H1 (cell line): ENCODE measurements at regions not wholly inside any gene's neighbourhood (a gene's known extent, or its start where the extent isn't known, plus 50 kb on each side); places are given as distances from the start of the nearest gene placed in this dataset.

ENCODE experiments used
- CTCF ChIA-PET: fragments of 300-600 bp; sonication (Branson Sonifier 250); formaldehyde crosslinking; loops from one replicate; lab custom pipeline; 2021; ENCODE audit not compliant: partially characterized antibody; lab: Charles Lee
- POLR2A ChIA-PET: fragments of 300-600 bp; sonication (Branson Sonifier 250); formaldehyde crosslinking; loops from one replicate; lab custom pipeline; 2021; ENCODE audit warnings: inconsistent platforms; ENCODE audit not compliant: partially characterized antibody; lab: Charles Lee
- DNase-seq, 2 experiments: peaks; one replicate each; pipeline versions ENCODE4 v3.0.0 to v3.0.0-alpha.2; 2010 to 2022; ENCODE audit warnings: low spot score in 2 of 2, low read depth in 1 of 2, mixed read lengths in 1 of 2
- FAIRE-seq: peaks from 2 replicates; lab custom pipeline; 2011; peaks lifted over from hg19 to GRCh38; lab: Jason Lieb, UNC
- H2AFZ ChIP-seq: 2 replicates; pipeline ENCODE4 v1.8.1; 2012; ENCODE audit warnings: low read length, inconsistent platforms
- H2AK5ac ChIP-seq: 2 replicates; pipeline ENCODE4 v1.6.1; 2013; ENCODE audit warnings: low read depth, low read length
- H2BK120ac ChIP-seq: replicated peaks from 2 replicates; pipeline ENCODE3; 2013; ENCODE audit warnings: low read depth, low read length, inconsistent platforms
- H2BK12ac ChIP-seq: 2 replicates; pipeline ENCODE4 v1.6.1; 2013; ENCODE audit warnings: low read depth, low read length
- H2BK15ac ChIP-seq: 2 replicates; pipeline ENCODE4 v1.6.1; 2013; ENCODE audit warnings: low read length
- H2BK20ac ChIP-seq: 2 replicates; pipeline ENCODE4 v1.6.1; 2013; ENCODE audit warnings: low read length
- H2BK5ac ChIP-seq: 2 replicates; pipeline ENCODE4 v1.6.1; 2013; ENCODE audit warnings: low read depth, low read length
- H3K14ac ChIP-seq: 2 replicates; pipeline ENCODE4 v1.6.1; 2013; ENCODE audit warnings: inconsistent platforms; ENCODE audit not compliant: insufficient read length
- H3K18ac ChIP-seq: 2 replicates; pipeline ENCODE4 v1.6.1; 2013; ENCODE audit warnings: low read length; ENCODE audit errors: extremely low read depth
- H3K23ac ChIP-seq: 2 replicates; pipeline ENCODE4 v1.6.1; 2013; ENCODE audit warnings: inconsistent platforms; ENCODE audit not compliant: insufficient read length
- H3K23me2 ChIP-seq: 2 replicates; pipeline ENCODE4 v1.6.1; 2013; ENCODE audit warnings: low read depth, low read length
- H3K27ac ChIP-seq: 2 replicates; pipeline ENCODE4 v1.6.1; 2011; ENCODE audit warnings: low read depth, low read length, inconsistent platforms
- H3K27me3 ChIP-seq, 4 experiments: replicated peaks in 1 of 4; 1 replicate in 1 of 4; 2 replicates in 3 of 4; pipeline versions ENCODE4 v1.6.1 to v1.8.1; 2011 to 2013; ENCODE audit warnings: low read length in 3 of 4, mild to moderate bottlenecking in 3 of 4, inconsistent platforms in 2 of 4, mixed read lengths in 2 of 4, moderate library complexity in 1 of 4; ENCODE audit not compliant: control insufficient read depth in 3 of 4, insufficient read depth in 3 of 4; ENCODE audit errors: extremely low read depth in 1 of 4
- H3K36me3 ChIP-seq, 4 experiments: 2 replicates each; pipeline versions ENCODE4 v1.6.1 to v1.8.1; 2011 to 2013; ENCODE audit warnings: mild to moderate bottlenecking in 4 of 4, low read length in 3 of 4, moderate library complexity in 2 of 4, control low read depth in 1 of 4, inconsistent platforms in 1 of 4; ENCODE audit not compliant: insufficient read depth in 4 of 4, control insufficient read depth in 2 of 4
- H3K4ac ChIP-seq: replicated peaks from 2 replicates; pipeline ENCODE3; 2013; ENCODE audit warnings: low read length, low read depth, mixed read lengths, inconsistent platforms; ENCODE audit not compliant: insufficient read length
- H3K4me1 ChIP-seq, 4 experiments: replicated peaks in 1 of 4; 1 replicate in 1 of 4; 2 replicates in 3 of 4; pipeline versions ENCODE4 v1.6.1 to v1.8.1; 2011 to 2013; ENCODE audit warnings: low read length in 3 of 4, inconsistent platforms in 2 of 4, mixed read lengths in 1 of 4; ENCODE audit not compliant: insufficient read depth in 4 of 4, control insufficient read depth in 3 of 4
- H3K4me2 ChIP-seq, 2 experiments: 2 replicates each; pipeline versions ENCODE4 v1.6.1 to v1.8.1; 2011 to 2013; ENCODE audit warnings: low read depth in 2 of 2, low read length in 2 of 2, control low read depth in 1 of 2, inconsistent platforms in 1 of 2, mild to moderate bottlenecking in 1 of 2; ENCODE audit not compliant: insufficient read depth in 1 of 2
- H3K4me3 ChIP-seq, 4 experiments: fragments of 200-600, 300-600 bp in 1 of 4; sonication (generic), shearing (Covaris generic), sonication (Bioruptor Twin) in 1 of 4; 2 replicates each; pipeline versions ENCODE4 v1.5.1 to v1.8.1; 2011 to 2016; ENCODE audit warnings: low read length in 4 of 4, low read depth in 3 of 4, control low read depth in 2 of 4, inconsistent platforms in 2 of 4, mild to moderate bottlenecking in 2 of 4, mixed read lengths in 1 of 4, moderate library complexity in 1 of 4; ENCODE audit not compliant: insufficient read depth in 2 of 4; ENCODE audit errors: extremely low read depth in 1 of 4
- H3K56ac ChIP-seq: replicated peaks from 2 replicates; pipeline ENCODE3; 2013; ENCODE audit warnings: low read depth, mild to moderate bottlenecking, mixed read lengths, low read length, inconsistent platforms; ENCODE audit not compliant: insufficient read length
- H3K79me1 ChIP-seq: 2 replicates; pipeline ENCODE4 v1.6.1; 2013; ENCODE audit warnings: low read depth, low read length, control low read depth
- H3K79me2 ChIP-seq, 2 experiments: 2 replicates each; pipeline versions ENCODE4 v1.6.1 to v1.8.1; 2012 to 2013; ENCODE audit warnings: low read length in 2 of 2, mild to moderate bottlenecking in 2 of 2, inconsistent platforms in 1 of 2; ENCODE audit not compliant: insufficient read depth in 2 of 2, control insufficient read depth in 1 of 2
- H3K9ac ChIP-seq, 4 experiments: replicated peaks in 1 of 4; 1 replicate in 1 of 4; 2 replicates in 3 of 4; pipeline versions ENCODE4 v1.6.1 to v1.8.1; 2011 to 2013; ENCODE audit warnings: low read depth in 3 of 4, low read length in 3 of 4, control low read depth in 2 of 4, mild to moderate bottlenecking in 2 of 4, moderate library complexity in 2 of 4, inconsistent platforms in 1 of 4; ENCODE audit errors: extremely low read depth in 1 of 4
- H3K9me3 ChIP-seq, 2 experiments: 2 replicates each; pipeline versions ENCODE4 v1.6.1 to v1.8.1; 2012 to 2013; ENCODE audit warnings: mild to moderate bottlenecking in 2 of 2, moderate library complexity in 2 of 2, control low read depth in 1 of 2, inconsistent platforms in 1 of 2, low read depth in 1 of 2, low read length in 1 of 2, mixed read lengths in 1 of 2; ENCODE audit not compliant: insufficient read depth in 2 of 2
- H4K20me1 ChIP-seq, 2 experiments: replicated peaks in 1 of 2; 2 replicates each; pipeline versions ENCODE3 to v1.8.1; 2011 to 2013; ENCODE audit warnings: inconsistent platforms in 2 of 2, low read length in 2 of 2, mild to moderate bottlenecking in 1 of 2; ENCODE audit not compliant: insufficient read depth in 2 of 2, control insufficient read depth in 1 of 2
- H4K5ac ChIP-seq: 2 replicates; pipeline ENCODE4 v1.6.1; 2013; ENCODE audit warnings: low read length, low read depth, mixed read lengths, inconsistent platforms; ENCODE audit not compliant: insufficient read length
- H4K8ac ChIP-seq: 2 replicates; pipeline ENCODE4 v1.8.0; 2013; ENCODE audit warnings: mild to moderate bottlenecking, moderate library complexity, low read length, inconsistent platforms; ENCODE audit not compliant: insufficient read depth; ENCODE audit errors: extremely low read depth
- H4K91ac ChIP-seq: replicated peaks from 2 replicates; pipeline ENCODE3; 2013; ENCODE audit warnings: low read length, mixed read lengths, inconsistent platforms; ENCODE audit not compliant: insufficient read length
- CBX5 ChIP-seq: fragments of 300-800, 300-1000 bp; sonication (generic); IDR thresholded peaks from 2 replicates; pipeline ENCODE4 v1.7.1; 2016; ENCODE audit warnings: antibody characterized with exemption, low read length, low read depth
- E2F6 ChIP-seq: IDR thresholded peaks from 2 replicates; pipeline ENCODE4 v1.6.1; 2012; ENCODE audit warnings: inconsistent platforms
- HDAC2 ChIP-seq, 2 experiments: fragments of 300-600 bp in 1 of 2; sonication (generic) in 1 of 2; IDR thresholded peaks; 2 replicates each; pipeline ENCODE4 v1.6.1; 2011 to 2012; ENCODE audit warnings: low read depth in 2 of 2, low read length in 2 of 2, mild to moderate bottlenecking in 2 of 2, moderate library complexity in 2 of 2, borderline replicate concordance in 1 of 2, inconsistent platforms in 1 of 2
- MAX ChIP-seq: IDR thresholded peaks from 2 replicates; pipeline ENCODE4 v1.6.1; 2012; ENCODE audit warnings: inconsistent platforms
- NRF1 ChIP-seq: IDR thresholded peaks from 2 replicates; pipeline ENCODE4 v1.6.1; 2011; ENCODE audit warnings: mild to moderate bottlenecking, low read depth, low read length, improper control_type of control experiment
- POU5F1 ChIP-seq: IDR thresholded peaks from 2 replicates; pipeline ENCODE4 v1.6.1; 2011; ENCODE audit warnings: low read depth, mild to moderate bottlenecking, low read length, moderate library complexity
- SAP30 ChIP-seq: fragments of 300-600 bp; sonication (generic); IDR thresholded peaks from 2 replicates; pipeline ENCODE4 v1.7.1; 2012; ENCODE audit warnings: low read length, moderate library complexity, mild to moderate bottlenecking, inconsistent platforms; ENCODE audit not compliant: insufficient read depth, insufficient replicate concordance
- SUZ12 ChIP-seq: fragments of 200-600 bp; sonication (generic); IDR thresholded peaks from 2 replicates; pipeline ENCODE4 v1.6.1; 2012; ENCODE audit warnings: mild to moderate bottlenecking, inconsistent platforms, low read length, moderate library complexity, mixed read lengths
- WGBS, 2 experiments: shearing (Covaris generic) in 1 of 2; methylation state at CpG; one replicate each; pipeline versions ENCODE4 v1.1.6 to v1.1.7; 2013 to 2015; ENCODE audit warnings: low lambda C conversion rate in 2 of 2, mixed read lengths in 2 of 2, inconsistent platforms in 1 of 2, low coverage in 1 of 2, missing lambda C conversion rate in 1 of 2; ENCODE audit not compliant: insufficient replicate concordance in 2 of 2, insufficient coverage in 1 of 2, insufficient read length in 1 of 2; ENCODE audit errors: extremely low coverage in 1 of 2, missing lambda C conversion rate in 1 of 2; 5-methylcytosine and 5-hydroxymethylcytosine counted together

- Histone ChIP-seq H2BK5ac (no peak overlapping the region), H2AFZ (no peak overlapping the region), H2AK5ac (no peak overlapping the region), H3K79me1 (no peaks in the 10 kb centered on the region), H3K9me3 (no peaks in the 10 kb centered on the region), H3K23me2 (no peaks in the 10 kb centered on the region), H3K36me3 (no peaks in the 10 kb centered on the region), H2BK120ac (no peak overlapping the region), H3K4me3 (no peak overlapping the region), H3K18ac (no peak overlapping the region), H3K4me1 (no peaks in the 10 kb centered on the region; a peak in 2 of 7 replicates), H3K79me2 (no peaks in the 10 kb centered on the region), H3K4me2 (no peak overlapping the region), H2BK20ac (no peak overlapping the region), H3K27ac (no peak overlapping the region), H2BK15ac (no peak overlapping the region), H3K56ac (no peak overlapping the region), H2BK12ac (0 out of 2 replicates have a peak overlapping the region, but pooled peaks have one; percentile 28), H4K20me1 (no peaks in the 10 kb centered on the region), H4K5ac (no peak overlapping the region), H3K27me3 (no peaks in the 10 kb centered on the region; a peak in 1 of 7 replicates), H4K8ac (no peak overlapping the region), H3K4ac (no peak overlapping the region), H4K91ac (no peak overlapping the region), H3K9ac (no peak overlapping the region), H3K14ac (no peak overlapping the region), H3K23ac (no peak overlapping the region)
- 88% methylated on average over 7 of the region's 8 CpGs; no CpG with 5 or more reads in 1 of the 2 experiments for WGBS, 2 experiments
- FAIRE-seq (no peak), DNase-seq (no peak)
- ChIA-PET POLR2A (no interaction called here), CTCF (interaction anchor here (1.7 to 2.8 kb wide), 4 partner anchors 8 to 101 kb away, joined by 5 to 16 read pairs (median 8); no protein-coding TSS in a partner anchor)
- no peak for TF ChIP-seq MAX
- TF ChIP-seq CBX5 = no peak
- TF ChIP-seq HDAC2 (IDR thresholded peaks at IDR 0.05; ENCODE audit: borderline replicate concordance in 1 of 2, low read depth in 2 of 2, low read length in 2 of 2) = no peak
- TF ChIP-seq NRF1 = no peak
- TF ChIP-seq POU5F1 = no peak
- TF ChIP-seq SUZ12 = no peak
- no peak for TF ChIP-seq SAP30
- TF ChIP-seq E2F6 = no peak
Measured at GRCh38 chr16:86771506-86772460, 193.4 kb downstream of the FOXL1 start.
